ENCODE measurements at regions not wholly inside any gene's neighbourhood (a gene's known extent, or its start where the extent isn't known, plus 50 kb on each side); places are given as distances from the start of the nearest gene placed in this dataset.

- no peaks in the 10 kb centered on the region for H3K9me2 ChIP-seq (ENCODE audit: insufficient read depth)
- no peaks in the 10 kb centered on the region for H4K20me1 ChIP-seq (replicated peaks; ENCODE audit: insufficient read depth)
- ATAC-seq (no peak), DNase-seq (ENCODE audit: low spot score) (no peak)
- Mint-ChIP-seq H3K4me1 (no peaks in the 10 kb centered on the region), H3K4me3 (no peak overlapping the region), H3K9me3 (no peaks in the 10 kb centered on the region), H3K27me3 (ENCODE audit: insufficient read depth, low read depth, poor library complexity) (peaks cover 4% of the 10 kb centered on the region), H3K36me3 (ENCODE audit: low read depth) (no peaks in the 10 kb centered on the region), H3K27ac (no peak overlapping the region)
- H3K4me1 ChIP-seq (ENCODE audit: insufficient read depth), result no peaks in the 10 kb centered on the region
- no peak for TF ChIP-seq JUNB (IDR thresholded peaks at IDR 0.05; ENCODE audit: unreplicated experiment)
- no peak for TF ChIP-seq ZNF331 (CRISPR knock-in tag; IDR thresholded peaks at IDR 0.05; ENCODE audit: low read depth)
- TF ChIP-seq NANOG (IDR thresholded peaks at IDR 0.05; ENCODE audit: borderline replicate concordance), result no peak
- TF ChIP-seq CTCF (conservative IDR thresholded peaks at IDR 0.05; ENCODE audit: low read depth in 2 of 2), result no peak
- no peak for TF ChIP-seq CREB1 (CRISPR knock-in tag; IDR thresholded peaks at IDR 0.05; ENCODE audit: low read depth)
- no peak for TF ChIP-seq REST (IDR thresholded peaks at IDR 0.05; ENCODE audit: unreplicated experiment)
- no peak for TF ChIP-seq STAT1 (IDR thresholded peaks at IDR 0.05; ENCODE audit: unreplicated experiment)
- TF ChIP-seq ETS1 (IDR thresholded peaks at IDR 0.05), result no peak
- no peak for TF ChIP-seq ZNF114 (CRISPR knock-in tag; IDR thresholded peaks at IDR 0.05)
- TF ChIP-seq EZH2 (IDR thresholded peaks at IDR 0.05; ENCODE audit: low read depth, unreplicated experiment), result no peak
- no peak for TF ChIP-seq EZH2phosphoT487 (IDR thresholded peaks at IDR 0.05; ENCODE audit: unreplicated experiment)
- no peak for TF ChIP-seq ZNF462 (CRISPR knock-in tag; IDR thresholded peaks at IDR 0.05)
- no peak for TF ChIP-seq POLR2AphosphoS5 (IDR thresholded peaks at IDR 0.05; ENCODE audit: low read depth)
- no peaks in the 10 kb centered on the region for H3F3A ChIP-seq (replicated peaks; ENCODE audit: low read depth)
- no peaks in the 10 kb centered on the region for H3K36me3 ChIP-seq (ENCODE audit: insufficient read depth)
- H3K79me2 ChIP-seq (replicated peaks; ENCODE audit: insufficient read depth), result no peaks in the 10 kb centered on the region
- no peak overlapping the region for H3K4me2 ChIP-seq
- H3K4me3 ChIP-seq, result no peak overlapping the region
- H3K27ac ChIP-seq (ENCODE audit: low read depth), result no peak overlapping the region
- H2AFZ ChIP-seq, result no peak overlapping the region
- H3K27me3 ChIP-seq (ENCODE audit: insufficient read depth), result no peaks in the 10 kb centered on the region
Measured at GRCh38 chr20:43853174-43853803, 61.4 kb upstream of the TOX2 start.
